ENCODE measurements at regions not wholly inside any gene's neighbourhood (a gene's known extent, or its start where the extent isn't known, plus 50 kb on each side); places are given as distances from the start of the nearest gene placed in this dataset.

DNA sequence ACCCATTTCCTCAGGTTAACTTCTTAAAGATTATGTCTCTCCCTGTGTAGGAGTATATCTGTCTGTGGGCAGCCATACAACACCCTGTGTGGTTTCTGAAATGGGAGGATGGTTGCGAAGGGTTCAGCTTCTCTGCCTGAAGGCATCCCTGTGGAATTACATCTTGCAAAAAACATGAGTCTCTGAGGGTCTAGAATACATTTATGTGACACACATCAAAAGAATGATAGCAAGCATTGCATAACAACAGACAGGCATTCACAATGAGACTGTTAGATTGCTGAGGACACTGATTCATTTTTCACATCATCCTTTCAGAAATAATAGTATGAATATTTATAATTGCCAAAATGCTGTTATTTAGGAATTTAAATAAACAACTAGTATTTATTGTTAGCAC lies 670.9 kb downstream of the HTR1B start:
- Histone ChIP-seq H3K4me1 (ENCODE audit: control insufficient read depth, insufficient read depth, low read length) (no peaks in the 10 kb centered on the region), H3K27me3 (ENCODE audit: control insufficient read depth, insufficient read depth, low read length) (no peaks in the 10 kb centered on the region), H3K36me3 (ENCODE audit: control insufficient read depth, insufficient read depth, low read length) (no peaks in the 10 kb centered on the region), H3K27ac (ENCODE audit: low read length) (no peak overlapping the region), H3K4me3 (ENCODE audit: low read depth in 2 of 2, low read length in 2 of 2) (no peak overlapping the region), H3K9me3 (ENCODE audit: control insufficient read depth, insufficient read depth, low read depth, low read length) (no peaks in the 10 kb centered on the region)
- in situ Hi-C loops (cut with HindIII; ENCODE audit: low pct_unique_long_range_greater_than_20kb, low sequenced_read_pairs), result no loop called here
- TF ChIP-seq, protein P1, sequence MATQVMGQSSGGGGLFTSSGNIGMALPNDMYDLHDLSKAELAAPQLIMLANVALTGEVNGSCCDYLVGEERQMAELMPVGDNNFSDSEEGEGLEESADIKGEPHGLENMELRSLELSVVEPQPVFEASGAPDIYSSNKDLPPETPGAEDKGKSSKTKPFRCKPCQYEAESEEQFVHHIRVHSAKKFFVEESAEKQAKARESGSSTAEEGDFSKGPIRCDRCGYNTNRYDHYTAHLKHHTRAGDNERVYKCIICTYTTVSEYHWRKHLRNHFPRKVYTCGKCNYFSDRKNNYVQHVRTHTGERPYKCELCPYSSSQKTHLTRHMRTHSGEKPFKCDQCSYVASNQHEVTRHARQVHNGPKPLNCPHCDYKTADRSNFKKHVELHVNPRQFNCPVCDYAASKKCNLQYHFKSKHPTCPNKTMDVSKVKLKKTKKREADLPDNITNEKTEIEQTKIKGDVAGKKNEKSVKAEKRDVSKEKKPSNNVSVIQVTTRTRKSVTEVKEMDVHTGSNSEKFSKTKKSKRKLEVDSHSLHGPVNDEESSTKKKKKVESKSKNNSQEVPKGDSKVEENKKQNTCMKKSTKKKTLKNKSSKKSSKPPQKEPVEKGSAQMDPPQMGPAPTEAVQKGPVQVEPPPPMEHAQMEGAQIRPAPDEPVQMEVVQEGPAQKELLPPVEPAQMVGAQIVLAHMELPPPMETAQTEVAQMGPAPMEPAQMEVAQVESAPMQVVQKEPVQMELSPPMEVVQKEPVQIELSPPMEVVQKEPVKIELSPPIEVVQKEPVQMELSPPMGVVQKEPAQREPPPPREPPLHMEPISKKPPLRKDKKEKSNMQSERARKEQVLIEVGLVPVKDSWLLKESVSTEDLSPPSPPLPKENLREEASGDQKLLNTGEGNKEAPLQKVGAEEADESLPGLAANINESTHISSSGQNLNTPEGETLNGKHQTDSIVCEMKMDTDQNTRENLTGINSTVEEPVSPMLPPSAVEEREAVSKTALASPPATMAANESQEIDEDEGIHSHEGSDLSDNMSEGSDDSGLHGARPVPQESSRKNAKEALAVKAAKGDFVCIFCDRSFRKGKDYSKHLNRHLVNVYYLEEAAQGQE (IDR thresholded peaks at IDR 0.05; ENCODE audit: insufficient read depth in 1 of 2, low read depth in 2 of 2, low read length in 1 of 2), result no peak
- TF ChIP-seq, protein P2, sequence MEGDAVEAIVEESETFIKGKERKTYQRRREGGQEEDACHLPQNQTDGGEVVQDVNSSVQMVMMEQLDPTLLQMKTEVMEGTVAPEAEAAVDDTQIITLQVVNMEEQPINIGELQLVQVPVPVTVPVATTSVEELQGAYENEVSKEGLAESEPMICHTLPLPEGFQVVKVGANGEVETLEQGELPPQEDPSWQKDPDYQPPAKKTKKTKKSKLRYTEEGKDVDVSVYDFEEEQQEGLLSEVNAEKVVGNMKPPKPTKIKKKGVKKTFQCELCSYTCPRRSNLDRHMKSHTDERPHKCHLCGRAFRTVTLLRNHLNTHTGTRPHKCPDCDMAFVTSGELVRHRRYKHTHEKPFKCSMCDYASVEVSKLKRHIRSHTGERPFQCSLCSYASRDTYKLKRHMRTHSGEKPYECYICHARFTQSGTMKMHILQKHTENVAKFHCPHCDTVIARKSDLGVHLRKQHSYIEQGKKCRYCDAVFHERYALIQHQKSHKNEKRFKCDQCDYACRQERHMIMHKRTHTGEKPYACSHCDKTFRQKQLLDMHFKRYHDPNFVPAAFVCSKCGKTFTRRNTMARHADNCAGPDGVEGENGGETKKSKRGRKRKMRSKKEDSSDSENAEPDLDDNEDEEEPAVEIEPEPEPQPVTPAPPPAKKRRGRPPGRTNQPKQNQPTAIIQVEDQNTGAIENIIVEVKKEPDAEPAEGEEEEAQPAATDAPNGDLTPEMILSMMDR (IDR thresholded peaks at IDR 0.05), result no peak
- TF ChIP-seq TCF7L2 (IDR thresholded peaks at IDR 0.05; ENCODE audit: low read depth, low read length) (no peak), SIN3A (IDR thresholded peaks at IDR 0.05; ENCODE audit: borderline replicate concordance, insufficient read depth, low read depth, low read length) (no peak), POLR2AphosphoS5 (IDR thresholded peaks at IDR 0.05; ENCODE audit: low read depth, low read length) (no peak)
- DNase-seq (ENCODE audit: low read depth, low spot score) (no peak), ATAC-seq (no peak)
- ChIA-PET POLR2A (no interaction called here), CTCF (no interaction called here)
- intact Hi-C loops (cut with micrococcal nuclease; ENCODE audit: unreplicated experiment), result no loop called here
- no TSS peak for BruUV-seq (replicated peaks)

DNA sequence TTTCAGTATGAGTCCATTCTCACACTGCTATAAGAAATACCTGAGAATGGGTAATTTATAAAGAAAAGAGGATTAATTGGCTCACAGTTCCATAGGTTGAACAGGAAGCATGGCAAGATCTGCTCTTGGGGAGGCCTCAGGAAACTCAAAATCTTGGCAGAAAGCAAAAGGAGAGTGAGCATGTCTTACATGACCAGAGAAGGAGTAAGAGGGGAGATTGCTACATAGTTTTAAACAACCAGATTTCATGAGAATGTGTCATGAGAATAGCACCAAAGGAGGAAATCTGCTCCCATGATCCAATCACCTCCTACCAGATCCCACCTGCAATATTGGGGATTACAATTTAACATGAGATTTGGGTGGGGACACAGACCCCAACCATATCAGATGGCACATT lies 672.4 kb downstream of the HTR1B start:
- Histone ChIP-seq H3K4me1 (ENCODE audit: control insufficient read depth, insufficient read depth, low read length) (no peaks in the 10 kb centered on the region), H3K27me3 (ENCODE audit: control insufficient read depth, insufficient read depth, low read length) (no peaks in the 10 kb centered on the region), H3K9me3 (ENCODE audit: control insufficient read depth, insufficient read depth, low read depth, low read length) (no peaks in the 10 kb centered on the region), H3K4me3 (ENCODE audit: low read depth in 2 of 2, low read length in 2 of 2) (no peak overlapping the region), H3K36me3 (ENCODE audit: control insufficient read depth, insufficient read depth, low read length) (no peaks in the 10 kb centered on the region), H3K27ac (ENCODE audit: low read length) (no peak overlapping the region)
- TF ChIP-seq POLR2AphosphoS5 (IDR thresholded peaks at IDR 0.05; ENCODE audit: low read depth, low read length) (no peak), SIN3A (IDR thresholded peaks at IDR 0.05; ENCODE audit: borderline replicate concordance, insufficient read depth, low read depth, low read length) (no peak), TCF7L2 (IDR thresholded peaks at IDR 0.05; ENCODE audit: low read depth, low read length) (no peak)
- TF ChIP-seq, protein P1 (IDR thresholded peaks at IDR 0.05; ENCODE audit: insufficient read depth in 1 of 2, low read depth in 2 of 2, low read length in 1 of 2), result no peak
- TF ChIP-seq, protein P2 (IDR thresholded peaks at IDR 0.05), result no peak
- ATAC-seq, result no peak
- in situ Hi-C loops (cut with HindIII; ENCODE audit: low pct_unique_long_range_greater_than_20kb, low sequenced_read_pairs) (no loop called here), intact Hi-C loops (cut with micrococcal nuclease; ENCODE audit: unreplicated experiment) (no loop called here)
- BruUV-seq (replicated peaks), result no TSS peak
- ChIA-PET CTCF (no interaction called here), POLR2A (no interaction called here)
- no peak for DNase-seq (ENCODE audit: low read depth, low spot score)

Measured in Panc1 (cell line).